ENCODE measurements at regions not wholly inside any gene's neighbourhood (a gene's known extent, or its start where the extent isn't known, plus 50 kb on each side); places are given as distances from the start of the nearest gene placed in this dataset.

DNA sequence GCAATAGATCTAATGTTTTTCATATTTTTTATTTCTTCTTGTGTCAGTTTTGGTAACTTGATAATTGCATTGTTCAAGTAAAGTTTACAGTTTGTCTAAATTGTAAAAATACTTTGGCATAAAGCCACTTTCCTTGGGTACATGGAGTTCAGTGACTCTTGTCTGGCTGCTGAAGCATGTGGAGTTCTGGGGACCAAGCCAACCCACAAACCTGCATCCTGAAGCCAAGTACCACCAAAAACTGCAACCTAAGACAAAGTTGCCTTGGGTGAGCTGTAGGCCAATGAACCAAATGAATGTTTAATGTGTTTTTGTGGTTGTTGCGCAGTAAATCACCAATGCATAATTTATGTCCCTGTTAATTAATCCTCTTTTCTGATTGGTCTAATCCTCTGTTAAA lies 872.6 kb downstream of the BCL11A start:
- TF ChIP-seq, protein P1, sequence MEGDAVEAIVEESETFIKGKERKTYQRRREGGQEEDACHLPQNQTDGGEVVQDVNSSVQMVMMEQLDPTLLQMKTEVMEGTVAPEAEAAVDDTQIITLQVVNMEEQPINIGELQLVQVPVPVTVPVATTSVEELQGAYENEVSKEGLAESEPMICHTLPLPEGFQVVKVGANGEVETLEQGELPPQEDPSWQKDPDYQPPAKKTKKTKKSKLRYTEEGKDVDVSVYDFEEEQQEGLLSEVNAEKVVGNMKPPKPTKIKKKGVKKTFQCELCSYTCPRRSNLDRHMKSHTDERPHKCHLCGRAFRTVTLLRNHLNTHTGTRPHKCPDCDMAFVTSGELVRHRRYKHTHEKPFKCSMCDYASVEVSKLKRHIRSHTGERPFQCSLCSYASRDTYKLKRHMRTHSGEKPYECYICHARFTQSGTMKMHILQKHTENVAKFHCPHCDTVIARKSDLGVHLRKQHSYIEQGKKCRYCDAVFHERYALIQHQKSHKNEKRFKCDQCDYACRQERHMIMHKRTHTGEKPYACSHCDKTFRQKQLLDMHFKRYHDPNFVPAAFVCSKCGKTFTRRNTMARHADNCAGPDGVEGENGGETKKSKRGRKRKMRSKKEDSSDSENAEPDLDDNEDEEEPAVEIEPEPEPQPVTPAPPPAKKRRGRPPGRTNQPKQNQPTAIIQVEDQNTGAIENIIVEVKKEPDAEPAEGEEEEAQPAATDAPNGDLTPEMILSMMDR (IDR thresholded peaks at IDR 0.05), result no peak
- no peak for TF ChIP-seq POLR2A (IDR thresholded peaks at IDR 0.05)
